Esophagus squamous epithelium (tissue), 4 donors: ENCODE measurements at regions not wholly inside any gene's neighbourhood (a gene's known extent, or its start where the extent isn't known, plus 50 kb on each side); places are given as distances from the start of the nearest gene placed in this dataset.
"Not testable (repeated sequence)": the region's sequence is repeated elsewhere in the genome, so short reads cannot be mapped to it uniquely, and the experiment has no call there.

ENCODE experiments used
- CTCF ChIP-seq, 6 experiments: fragments of 450-650 bp in 4 of 6; fragments of 200-600 bp in 2 of 6; sonication (generic) in 2 of 6; IDR thresholded peaks; one replicate each; pipeline ENCODE4 v1.5.1; 2016 to 2019; ENCODE audit warnings: antibody characterized with exemption in 6 of 6, mild to moderate bottlenecking in 4 of 6, moderate library complexity in 4 of 6
- POLR2A ChIP-seq, 4 donors: fragments of 450-650 bp; IDR thresholded peaks; one replicate each; pipeline ENCODE4 v1.6.1; 2017; ENCODE audit warnings: antibody characterized with exemption in 4 of 4, mild to moderate bottlenecking in 4 of 4, moderate library complexity in 3 of 4

DNA sequence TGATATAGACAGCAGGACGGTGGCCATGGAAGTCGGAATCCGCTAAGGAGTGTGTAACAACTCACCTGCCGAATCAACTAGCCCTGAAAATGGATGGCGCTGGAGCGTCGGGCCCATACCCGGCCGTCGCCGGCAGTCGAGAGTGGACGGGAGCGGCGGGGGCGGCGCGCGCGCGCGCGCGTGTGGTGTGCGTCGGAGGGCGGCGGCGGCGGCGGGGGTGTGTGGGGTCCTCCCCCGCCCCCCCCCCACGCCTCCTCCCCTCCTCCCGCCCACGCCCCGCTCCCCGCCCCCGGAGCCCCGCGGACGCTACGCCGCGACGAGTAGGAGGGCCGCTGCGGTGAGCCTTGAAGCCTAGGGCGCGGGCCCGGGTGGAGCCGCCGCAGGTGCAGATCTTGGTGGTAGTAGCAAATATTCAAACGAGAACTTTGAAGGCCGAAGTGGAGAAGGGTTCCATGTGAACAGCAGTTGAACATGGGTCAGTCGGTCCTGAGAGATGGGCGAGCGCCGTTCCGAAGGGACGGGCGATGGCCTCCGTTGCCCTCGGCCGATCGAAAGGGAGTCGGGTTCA is 2122.4 kb upstream of the TPTE start:
- TF ChIP-seq CTCF, POLR2A (IDR thresholded peaks at IDR 0.05): not testable (repeated sequence)
